HG03460 (cell line): ENCODE measurements at regions not wholly inside any gene's neighbourhood (a gene's known extent, or its start where the extent isn't known, plus 50 kb on each side); places are given as distances from the start of the nearest gene placed in this dataset.
"Not testable (repeated sequence)": the region's sequence is repeated elsewhere in the genome, so short reads cannot be mapped to it uniquely, and the experiment has no call there.

Experiments used
- ATAC-seq: cut with Tn5 transposase; IDR thresholded peaks from one replicate; pipeline ENCODE4 v1.9.1; 2021; ENCODE audit not compliant: unreplicated experiment

GRCh38 chrX:65831268-65831667 lies 163.8 kb downstream of the MSN start:
- ATAC-seq = no peak

GRCh38 chrX:65828599-65828998 lies 161.1 kb downstream of the MSN start:
- no peak for ATAC-seq

DNA sequence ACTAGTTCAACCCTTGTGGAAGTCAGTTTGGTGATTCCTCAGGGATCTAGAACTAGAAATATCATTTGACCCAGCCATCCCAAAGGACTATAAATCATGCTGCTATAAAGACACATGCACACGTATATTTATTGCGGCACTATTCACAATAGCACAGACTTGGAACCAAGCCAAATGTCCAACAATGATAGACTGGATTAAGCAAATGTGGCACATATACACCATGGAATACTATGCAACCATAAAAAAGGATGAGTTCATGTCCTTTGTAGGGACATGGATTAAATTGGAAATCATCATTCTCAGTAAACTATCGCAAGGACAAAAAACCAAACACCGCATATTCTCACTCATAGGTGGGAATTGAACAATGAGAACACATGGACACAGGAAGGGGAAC lies 157.8 kb downstream of the MSN start:
- not testable (repeated sequence) for ATAC-seq

DNA sequence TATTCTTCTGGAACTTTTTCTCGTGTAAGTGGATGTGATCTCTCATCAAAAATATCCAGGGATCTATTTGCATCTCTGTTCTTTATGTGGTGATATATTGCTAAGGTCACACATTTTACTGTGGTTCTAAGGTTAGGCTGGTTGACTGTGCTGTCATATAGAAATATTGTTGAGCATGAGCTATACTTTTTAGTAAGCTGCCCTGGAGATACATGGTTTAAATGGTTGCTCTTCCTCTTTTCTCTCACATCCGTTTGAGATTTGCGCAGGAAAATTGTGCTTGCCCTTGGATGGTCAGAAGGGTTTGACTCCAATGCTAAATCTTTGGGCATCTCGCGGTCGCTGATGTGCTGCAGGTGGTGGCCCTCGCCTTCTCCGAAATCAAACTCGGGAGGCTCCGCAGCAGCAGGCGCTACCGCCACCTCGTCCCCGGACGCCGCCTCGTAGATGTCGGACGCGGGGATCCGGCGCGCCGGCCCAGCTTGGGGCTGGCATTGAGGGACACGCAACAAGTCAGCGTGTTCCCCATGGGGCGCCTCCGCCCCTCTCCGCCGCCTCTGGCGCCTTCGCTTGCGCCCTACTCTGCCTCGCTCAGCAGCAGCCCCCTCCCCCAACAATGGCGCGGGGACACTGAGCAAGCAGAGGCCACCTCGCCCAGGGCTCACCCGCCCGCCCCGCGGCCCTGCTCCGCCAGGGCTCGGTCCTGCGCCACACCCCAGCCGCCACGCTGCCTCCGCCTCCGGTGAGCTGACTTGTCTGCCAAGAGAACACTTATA lies 154.5 kb downstream of the MSN start:
- peak; percentile 71 for ATAC-seq

DNA sequence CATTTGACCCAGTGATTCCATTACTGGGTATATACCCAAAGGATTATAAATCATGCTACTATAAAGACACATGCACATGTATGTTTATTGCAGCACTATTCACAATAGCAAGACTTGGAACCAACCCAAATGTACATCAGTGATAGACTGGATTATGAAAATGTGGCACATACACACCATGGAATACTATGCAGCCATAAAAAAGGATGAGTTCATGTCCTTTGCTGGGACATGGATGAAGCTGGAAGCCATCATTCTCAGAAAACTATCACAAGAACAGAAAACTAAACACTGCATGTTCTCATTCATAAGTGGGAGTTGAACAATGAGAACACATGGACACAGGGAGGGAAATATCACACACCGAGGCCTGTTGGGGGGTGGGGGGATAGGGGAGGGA lies 152.5 kb downstream of the MSN start:
- not testable (repeated sequence) for ATAC-seq

GRCh38 chrX:65813245-65813644 lies 145.8 kb downstream of the MSN start:
- no peak for ATAC-seq

DNA sequence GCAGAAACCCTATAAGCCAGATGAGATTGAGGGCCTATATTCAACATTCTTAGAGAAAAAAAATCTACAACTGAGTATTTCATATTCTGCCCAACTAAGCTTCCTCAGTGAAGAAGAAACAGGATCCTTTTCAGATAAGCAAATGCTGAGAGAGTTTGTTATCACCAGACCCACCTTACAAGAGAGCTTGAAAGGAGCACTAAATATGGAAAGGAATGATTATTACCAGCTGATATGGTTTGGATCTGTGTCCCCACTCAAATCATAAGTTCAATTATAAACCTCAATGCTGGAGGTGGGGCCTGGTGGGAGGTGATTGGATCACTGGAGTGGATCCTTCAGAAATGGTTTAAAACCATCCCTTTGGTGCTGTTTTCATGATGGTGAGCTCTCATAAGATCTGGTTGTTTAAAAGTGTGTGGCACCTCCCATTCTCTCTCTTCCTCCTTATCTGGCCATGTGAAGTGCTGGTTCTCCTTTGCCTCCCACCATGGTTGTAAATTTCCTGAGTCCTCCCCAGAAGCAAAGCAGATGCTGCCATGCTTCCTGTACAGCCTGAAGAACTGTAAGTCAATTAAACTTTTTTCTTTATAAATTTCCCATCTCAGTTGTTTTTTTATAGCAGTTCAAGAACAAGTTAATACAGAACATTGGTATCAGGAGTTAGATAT lies 144.2 kb downstream of the MSN start:
- no peak for ATAC-seq
